NCI-H2107 treated with DMSO at 0.1 percent for 48 hours (cell line): ENCODE measurements at regions not wholly inside any gene's neighbourhood (a gene's known extent, or its start where the extent isn't known, plus 50 kb on each side); places are given as distances from the start of the nearest gene placed in this dataset.
A peak's percentile ranks its signal among the peaks of the same experiment; 100 is the strongest.
"Not testable (repeated sequence)": the region's sequence is repeated elsewhere in the genome, so short reads cannot be mapped to it uniquely, and the experiment has no call there.

Experiments used
- DNase-seq: peaks from one replicate; lab custom pipeline; 2025; ENCODE audit not compliant: unreplicated experiment; lab: John Stamatoyannopoulos, UW

GRCh38 chr6:122859676-122860075 lies 70.6 kb downstream of the SMPDL3A start:
- DNase-seq, result peak; percentile 12

- DNase-seq, result no peak
Measured at GRCh38 chr6:122861594-122861993, 72.5 kb downstream of the SMPDL3A start.

DNA sequence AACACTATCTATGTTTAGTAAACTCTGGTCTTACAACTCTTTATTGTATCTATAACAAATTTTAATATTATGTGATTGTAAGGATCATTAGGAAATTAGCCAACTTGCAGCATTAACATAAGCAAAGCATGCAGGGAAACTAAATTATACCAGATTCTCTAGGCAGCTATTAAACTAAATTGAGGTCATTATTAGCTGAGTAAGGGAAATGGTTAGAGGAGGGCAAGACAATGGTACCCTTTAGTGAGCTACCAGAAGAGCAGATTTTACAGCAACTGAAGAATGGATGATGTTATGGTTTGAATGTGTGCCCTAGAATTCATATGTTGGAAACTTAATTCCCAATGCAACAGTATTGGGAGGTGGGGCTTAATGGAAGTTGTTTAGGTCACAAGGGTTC lies 79.1 kb downstream of the SMPDL3A start:
- no peak for DNase-seq

GRCh38 chr6:122869437-122870024 lies 80.5 kb downstream of the SMPDL3A start:
- peak; percentile 78 for DNase-seq

- no peak for DNase-seq
Measured at GRCh38 chr6:122871079-122871478, 82.0 kb downstream of the SMPDL3A start.

GRCh38 chr6:122872311-122872710 lies 83.3 kb downstream of the SMPDL3A start:
- no peak for DNase-seq

DNA sequence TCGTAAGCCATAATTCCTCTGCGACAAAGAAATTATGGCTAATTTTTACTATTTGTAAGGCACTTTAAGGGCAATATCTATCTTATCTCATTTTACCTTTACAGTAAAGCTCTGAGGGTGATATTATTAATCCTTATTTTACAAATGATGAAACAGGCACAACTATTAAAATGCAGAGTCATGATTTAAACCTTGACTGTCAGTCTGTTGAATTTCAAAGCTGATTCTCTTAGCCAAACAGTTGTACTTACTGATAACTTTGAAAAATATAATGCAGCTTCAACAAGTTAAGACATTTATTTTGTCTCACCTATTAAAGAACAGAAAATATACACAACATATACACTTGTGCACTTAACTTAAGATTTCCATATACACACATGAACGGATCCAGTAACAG lies 88.2 kb downstream of the SMPDL3A start:
- no peak for DNase-seq

DNA sequence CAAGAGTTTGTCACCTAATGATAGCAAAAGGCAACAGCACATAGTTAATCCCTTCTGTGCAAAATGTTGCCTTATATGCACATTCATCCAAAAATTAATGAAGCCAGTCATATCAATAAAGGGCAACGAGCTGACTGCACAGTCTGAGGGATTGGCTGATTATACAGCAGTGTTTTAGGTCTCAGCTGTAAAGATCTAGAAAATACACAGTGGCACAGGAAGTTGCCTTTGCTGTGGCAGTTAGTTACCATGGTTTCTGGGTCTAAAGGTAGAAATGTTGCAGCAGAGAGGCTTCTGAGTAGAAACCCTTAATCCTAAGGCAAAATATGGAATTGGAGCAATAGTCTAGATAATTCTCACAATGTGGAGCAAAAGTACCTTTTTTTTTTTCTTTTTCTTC lies 89.7 kb downstream of the SMPDL3A start:
- DNase-seq, result no peak

DNA sequence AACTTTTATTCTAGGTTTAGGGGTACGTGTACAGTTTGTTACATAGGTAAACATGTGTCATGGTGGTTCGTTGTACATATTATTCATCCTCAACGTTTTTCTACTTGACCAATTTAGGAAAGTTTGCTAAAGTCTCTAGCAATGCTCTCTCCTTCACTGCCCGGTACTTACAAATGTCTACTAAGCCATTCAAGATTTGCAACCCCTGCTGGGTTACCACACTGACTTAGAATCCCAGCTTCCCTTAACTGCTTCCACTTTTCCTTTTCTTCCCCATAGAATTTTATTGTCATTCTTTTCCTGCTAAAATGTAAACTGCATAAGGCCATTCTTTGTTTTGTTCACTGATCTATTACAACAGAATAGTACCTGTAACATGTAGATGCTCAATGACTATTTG lies 97.4 kb downstream of the SMPDL3A start:
- no peak for DNase-seq

GRCh38 chr6:122887941-122888340 lies 98.9 kb downstream of the SMPDL3A start:
- no peak for DNase-seq

DNA sequence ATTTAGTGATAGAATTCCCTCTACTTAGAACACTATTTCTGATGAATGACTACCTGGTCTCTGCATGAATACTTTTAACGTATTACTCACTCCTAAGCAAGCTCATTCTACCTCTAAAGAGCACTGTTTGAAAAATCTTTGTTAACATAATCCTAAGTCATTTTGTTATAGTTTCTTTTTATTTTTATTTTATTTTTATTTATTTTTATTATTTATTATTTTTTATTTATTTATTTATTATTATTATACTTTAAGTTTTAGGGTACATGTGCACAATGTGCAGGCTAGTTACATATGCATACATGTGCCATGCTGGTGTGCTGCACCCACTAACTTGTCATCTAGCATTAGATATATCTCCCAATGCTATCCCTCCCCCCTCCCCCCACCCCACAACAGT lies 99.6 kb downstream of the SMPDL3A start:
- DNase-seq, result not testable (repeated sequence)

DNA sequence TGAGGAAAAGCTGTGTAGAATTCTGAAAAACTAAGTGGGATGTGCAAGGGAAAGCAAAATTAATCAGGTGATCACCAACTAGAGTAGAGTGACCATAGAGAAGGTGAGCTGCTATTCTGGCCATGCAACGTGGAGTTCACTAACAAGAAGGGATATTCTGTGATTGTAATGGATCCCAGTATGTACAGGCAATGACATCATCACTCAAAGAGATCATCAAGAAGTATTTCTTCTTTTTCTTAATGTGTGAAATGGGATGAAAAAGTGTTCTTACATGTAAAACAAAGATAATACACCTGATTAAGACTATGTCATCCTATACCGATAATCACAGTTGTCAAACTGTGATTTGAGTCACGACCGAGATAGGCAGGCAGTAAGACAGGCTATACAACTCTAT lies 101.2 kb downstream of the SMPDL3A start:
- no peak for DNase-seq

- peak; percentile 36 for DNase-seq
Measured at GRCh38 chr6:122894791-122895190, 101.2 kb upstream of the CLVS2 start.

DNA sequence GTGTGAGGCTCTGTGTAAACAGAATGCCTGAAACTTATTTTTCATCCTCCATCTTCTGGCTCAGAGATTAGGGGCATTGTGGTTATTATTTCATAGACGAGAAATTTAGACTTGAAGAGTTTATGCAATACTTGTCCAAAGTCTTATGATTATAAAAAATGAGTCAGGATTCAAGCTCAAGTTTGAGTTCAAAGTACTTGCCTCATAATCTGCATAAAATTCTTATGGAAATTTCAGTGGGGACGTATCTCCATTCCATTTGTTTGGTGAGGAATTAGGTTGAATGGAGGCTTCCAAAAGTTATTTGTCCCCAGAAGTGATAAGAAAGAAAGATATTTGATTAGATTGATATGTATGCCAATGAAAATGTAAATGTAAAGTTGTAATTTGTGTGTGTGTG lies 93.7 kb upstream of the CLVS2 start:
- DNase-seq, result no peak

DNA sequence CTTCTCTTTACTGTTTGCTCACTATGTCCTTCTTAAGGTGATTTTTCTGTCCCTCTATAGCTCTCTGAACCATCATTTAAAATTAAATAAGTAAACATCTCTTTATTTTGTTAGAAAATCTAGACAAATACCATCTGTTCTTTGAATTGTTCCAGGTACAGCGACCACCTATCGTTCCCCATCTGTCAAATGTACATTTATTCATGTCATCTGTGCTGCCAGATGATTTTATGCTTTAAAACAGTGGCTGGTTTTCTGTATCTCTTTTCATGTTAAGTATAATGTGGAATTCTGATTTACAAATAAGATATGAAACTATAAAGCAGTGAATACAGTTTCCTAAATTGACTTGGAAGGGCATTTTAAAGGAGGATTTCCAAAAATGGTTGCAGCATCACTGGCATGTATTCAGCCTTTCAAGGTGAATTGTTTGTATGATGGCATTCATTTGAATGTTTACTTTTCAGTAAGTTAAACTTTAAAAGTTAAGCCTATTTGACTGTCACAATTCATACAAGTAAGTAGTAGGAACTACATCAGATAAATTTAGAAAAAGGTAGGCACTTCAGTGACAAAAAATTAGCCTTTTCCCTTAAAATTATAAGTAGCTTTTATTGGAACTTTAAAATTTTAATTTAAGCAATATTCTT lies 92.6 kb upstream of the CLVS2 start:
- DNase-seq, result no peak

- no peak for DNase-seq
Measured at GRCh38 chr6:122904166-122904565, 91.9 kb upstream of the CLVS2 start.

DNA sequence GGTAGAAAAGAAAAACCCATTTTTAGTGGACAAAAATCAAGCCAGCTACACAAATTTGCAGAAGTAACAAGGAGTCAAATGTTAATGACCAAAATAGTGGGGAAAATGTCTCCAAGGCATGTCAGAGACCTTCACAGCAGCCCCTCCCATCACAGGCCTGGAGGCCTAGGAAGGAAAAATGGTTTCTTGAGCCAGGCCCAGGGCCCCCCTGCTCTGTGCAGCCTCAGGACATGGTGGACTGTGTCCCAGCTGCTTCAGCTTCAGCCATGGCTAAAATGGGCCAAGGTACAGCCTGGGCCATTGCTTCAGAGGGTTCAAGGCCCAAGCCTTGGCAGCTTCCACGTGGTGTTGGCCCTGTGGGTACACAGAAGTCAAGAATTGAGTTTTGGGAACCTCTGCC lies 82.5 kb upstream of the CLVS2 start:
- no peak for DNase-seq

GRCh38 chr6:122918714-122919113 lies 77.3 kb upstream of the CLVS2 start:
- no peak for DNase-seq

GRCh38 chr6:122930252-122931180 lies 65.5 kb upstream of the CLVS2 start:
- DNase-seq, result no peak

- no peak for DNase-seq
Measured at GRCh38 chr6:122931916-122932315, 64.1 kb upstream of the CLVS2 start.

DNA sequence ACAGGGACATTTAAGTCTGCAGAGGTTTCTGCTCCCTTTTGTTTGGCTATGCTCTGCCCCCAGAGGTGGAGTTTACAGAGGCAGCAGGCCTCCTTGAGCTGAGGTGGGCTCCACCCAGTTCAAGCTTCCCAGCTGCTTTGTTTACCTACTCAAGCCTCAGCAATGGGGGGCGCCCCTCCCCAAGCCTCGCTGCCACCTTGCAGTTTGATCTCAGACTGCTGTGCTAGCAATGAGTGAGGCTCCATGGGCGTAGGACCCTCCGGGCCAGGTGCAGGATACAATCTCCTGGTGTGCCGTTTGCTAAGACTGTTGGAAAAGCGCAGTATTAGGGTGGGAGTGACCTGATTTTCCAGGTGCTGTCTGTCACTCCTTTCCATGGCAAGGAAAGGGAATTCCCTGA lies 51.1 kb upstream of the CLVS2 start:
- DNase-seq, result not testable (repeated sequence)
